A549 (cell line): ENCODE measurements at regions not wholly inside any gene's neighbourhood (a gene's known extent, or its start where the extent isn't known, plus 50 kb on each side); places are given as distances from the start of the nearest gene placed in this dataset.

ENCODE experiments used
- ATAC-seq, 2 experiments: fragments of 200-7000 bp in 1 of 2; fragments of >200 bp in 1 of 2; cut with Nextera tagmentation in 1 of 2; cut with Tn5 transposase in 1 of 2; 3 replicates each; pipeline versions ENCODE4 v1.8.0 to v1.9.1; 2018 to 2020; ENCODE audit warnings: mild to moderate bottlenecking in 1 of 2, moderate library complexity in 1 of 2
- CTCF ChIA-PET: fragments of 300-600 bp; sonication (Branson Sonifier 250); formaldehyde crosslinking; extraction: SDS; loops from one replicate; lab custom pipeline; 2021; ENCODE audit warnings: antibody characterized with exemption, inconsistent platforms; lab: Yijun Ruan, JAX
- POLR2A ChIA-PET: fragments of 350-600 bp; formaldehyde crosslinking; extraction: SDS; loops from one replicate; lab custom pipeline; 2021; ENCODE audit warnings: antibody characterized with exemption, inconsistent platforms; lab: Yijun Ruan, JAX
- DNase-seq, 2 experiments: peaks; one replicate each; pipeline versions ENCODE4 v3.0.0 to v3.0.0-alpha.2; 2011 to 2016; ENCODE audit warnings: low read depth in 1 of 2, low spot score in 1 of 2
- FAIRE-seq: peaks from 2 replicates; lab custom pipeline; 2011; peaks lifted over from hg19 to GRCh38; lab: Jason Lieb, UNC
- H3K27ac ChIP-seq, 2 experiments: fragments of >200 bp; sonication (Bioruptor Twin); formaldehyde crosslinking; 3 replicates each; pipeline ENCODE4 v1.5.1; 2016 to 2017
- H3K4me1 ChIP-seq: fragments of >200 bp; sonication (Bioruptor Twin); formaldehyde crosslinking; 3 replicates; pipeline ENCODE4 v1.6.1; 2016
- H3K4me2 ChIP-seq: fragments of >200 bp; sonication (Bioruptor Twin); formaldehyde crosslinking; 3 replicates; pipeline ENCODE4 v1.6.1; 2016
- H3K4me3 ChIP-seq: fragments of >200 bp; sonication (Bioruptor Twin); formaldehyde crosslinking; 3 replicates; pipeline ENCODE4 v1.5.1; 2016
- H3K9me3 ChIP-seq: fragments of >200 bp; sonication (Bioruptor Twin); formaldehyde crosslinking; 3 replicates; pipeline ENCODE4 v1.6.1; 2016
- BHLHE40 ChIP-seq: IDR thresholded peaks from 2 replicates; pipeline ENCODE4 v1.6.1; 2012; ENCODE audit warnings: low read depth, low read length, inconsistent platforms
- CHD4 ChIP-seq: fragments of 200-600 bp; sonication (generic); IDR thresholded peaks from 2 replicates; pipeline ENCODE4 v1.6.1; 2016; ENCODE audit warnings: antibody characterized with exemption, mild to moderate bottlenecking, borderline replicate concordance
- E2F6 ChIP-seq: IDR thresholded peaks from 2 replicates; pipeline ENCODE4 v1.6.1; 2012; ENCODE audit warnings: low read depth, borderline replicate concordance
- EHF ChIP-seq: fragments of 250-450 bp; sonication (Bioruptor Pico); IDR thresholded peaks from 2 replicates; pipeline ENCODE4 v1.5.0; 2020; ENCODE audit warnings: mild to moderate bottlenecking
- FOSL2 ChIP-seq, 2 experiments: fragments of 450-650 bp in 1 of 2; fragments of >200 bp in 1 of 2; sonication (Bioruptor Twin) in 1 of 2; formaldehyde crosslinking; IDR thresholded peaks; 2 replicates each; pipeline versions ENCODE4 v1.5.0 to v1.6.1; 2016 to 2020; ENCODE audit warnings: mild to moderate bottlenecking in 1 of 2, moderate library complexity in 1 of 2
- HMGXB4 ChIP-seq: fragments of 250-450 bp; sonication (Bioruptor Pico); IDR thresholded peaks from 2 replicates; pipeline ENCODE4 v1.5.0; 2021; ENCODE audit warnings: mild to moderate bottlenecking, moderate library complexity, borderline replicate concordance
- HOXB13 ChIP-seq: fragments of 250-450 bp; sonication (Bioruptor Pico); IDR thresholded peaks from 2 replicates; pipeline ENCODE4 v1.5.0; 2020; ENCODE audit warnings: low read depth, mild to moderate bottlenecking, moderate library complexity
- MYC ChIP-seq: IDR thresholded peaks from 2 replicates; pipeline ENCODE4 v1.6.1; 2012; ENCODE audit warnings: mild to moderate bottlenecking, inconsistent platforms, low read length, improper control_type of control experiment, borderline replicate concordance
- POLR2AphosphoS2 ChIP-seq: conservative IDR thresholded peaks from 2 replicates; pipeline ENCODE4 v1.6.1; 2012; ENCODE audit warnings: low read length, improper control_type of control experiment, inconsistent platforms
- RAD21 ChIP-seq, 2 experiments: fragments of >200 bp in 1 of 2; sonication (Bioruptor Twin) in 1 of 2; formaldehyde crosslinking in 1 of 2; IDR thresholded peaks in 1 of 2; conservative IDR thresholded peaks in 1 of 2; 2 replicates in 1 of 2; 3 replicates in 1 of 2; pipeline ENCODE4 v1.6.1; 2012 to 2018; ENCODE audit warnings: inconsistent platforms in 1 of 2
- REST ChIP-seq: fragments of 200-600 bp; sonication (generic); IDR thresholded peaks from 2 replicates; pipeline ENCODE4 v1.6.1; 2016; ENCODE audit warnings: antibody characterized with exemption, mild to moderate bottlenecking, moderate library complexity
- RNF2 ChIP-seq: fragments of 200-600 bp; sonication (generic); IDR thresholded peaks from 2 replicates; pipeline ENCODE4 v1.6.1; 2016; ENCODE audit warnings: low read depth, mild to moderate bottlenecking, antibody characterized with exemption, moderate library complexity, borderline replicate concordance
- WGBS: methylation state at CpG from one replicate; pipeline ENCODE4 v1.1.6; 2017; ENCODE audit errors: missing lambda C conversion rate; 5-methylcytosine and 5-hydroxymethylcytosine counted together
- TF ChIP-seq, protein P1 (sequence below): IDR thresholded peaks from 2 replicates; pipeline ENCODE4 v1.6.1; 2012

DNA sequence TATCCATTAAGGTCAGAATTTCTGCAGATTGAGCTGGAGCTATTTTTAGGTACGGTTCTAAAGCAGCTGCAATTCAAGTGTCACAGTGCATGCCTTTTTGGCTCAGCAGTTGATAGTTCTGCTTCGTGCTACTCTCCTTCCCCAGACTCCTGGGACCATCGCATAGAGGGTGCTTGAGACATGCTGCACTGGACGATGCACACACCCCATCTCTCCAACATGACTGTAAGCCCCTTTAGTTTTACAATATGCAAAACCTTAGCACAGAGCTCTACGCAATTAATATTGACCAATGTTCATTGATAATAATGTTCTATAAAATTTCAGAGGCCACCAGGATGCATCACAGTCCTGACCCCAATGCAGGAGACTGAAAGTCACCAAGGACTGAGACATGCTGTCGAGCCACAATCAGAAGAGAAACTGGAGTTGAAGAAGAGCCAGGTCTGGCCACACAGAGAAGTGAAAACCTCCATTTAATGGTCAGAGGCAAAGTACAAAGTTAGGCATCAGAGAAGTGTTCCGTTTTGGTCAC lies 120.9 kb upstream of the ZC3H12C start (continued):
- TF ChIP-seq BHLHE40 (no peak), MYC (no peak), REST (no peak), E2F6 (no peak), CHD4 (no peak)
- TF ChIP-seq, all 56 proteins: peak for 0

- ATAC-seq (no peak), FAIRE-seq (no peak), DNase-seq (no peak)
- Histone ChIP-seq H3K4me2 (no peak overlapping the region), H3K9me3 (no peaks in the 10 kb centered on the region), H3K4me3 (no peak overlapping the region), H3K27ac (no peak overlapping the region), H3K4me1 (no peaks in the 10 kb centered on the region)
- POLR2A ChIA-PET = no interaction called here
- CTCF ChIA-PET = interaction anchor here (0.6 kb wide), 1 partner anchor 139 kb away, joined by 4 read pairs; no protein-coding TSS in a partner anchor
- TF ChIP-seq FOSL2 (IDR thresholded peaks at IDR 0.05) = no peak
- no peak for TF ChIP-seq FOSL2 (CRISPR knock-in tag; IDR thresholded peaks at IDR 0.05)
- TF ChIP-seq RAD21 (conservative IDR thresholded peaks at IDR 0.05 in 1 of 2, IDR thresholded peaks at IDR 0.05 in 1 of 2) = no peak
Measured at GRCh38 chr11:109972939-109973338, 120.3 kb upstream of the ZC3H12C start.

GRCh38 chr11:109973486-109973885 lies 119.7 kb upstream of the ZC3H12C start:
- no peaks in the 10 kb centered on the region for H3K9me3 ChIP-seq
- no peak overlapping the region for H3K27ac ChIP-seq
- TF ChIP-seq EHF (no peak), RNF2 (no peak), RAD21 (conservative IDR thresholded peaks at IDR 0.05 in 1 of 2, IDR thresholded peaks at IDR 0.05 in 1 of 2) (no peak), POLR2AphosphoS2 (no peak), HMGXB4 (CRISPR knock-in tag) (no peak), HOXB13 (no peak)
- TF ChIP-seq, protein P1, sequence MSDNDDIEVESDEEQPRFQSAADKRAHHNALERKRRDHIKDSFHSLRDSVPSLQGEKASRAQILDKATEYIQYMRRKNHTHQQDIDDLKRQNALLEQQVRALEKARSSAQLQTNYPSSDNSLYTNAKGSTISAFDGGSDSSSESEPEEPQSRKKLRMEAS = no peak
- TF ChIP-seq, all 56 proteins: peak for 0
- POLR2A ChIA-PET = no interaction called here
- DNase-seq = no peak
- no peak for ATAC-seq
- no peak overlapping the region for H3K4me2 ChIP-seq
- H3K4me1 ChIP-seq = no peaks in the 10 kb centered on the region
- CTCF ChIA-PET = interaction anchor here (1.0 kb wide), 1 partner anchor 11 kb away, joined by 4 read pairs; no protein-coding TSS in a partner anchor
- no peak overlapping the region for H3K4me3 ChIP-seq
- 64% methylated on average over 5 of the region's 5 CpGs for whole genome bisulfite sequencing
- FAIRE-seq = no peak
